Endothelial cell (in vitro differentiated cells): ENCODE measurements at regions not wholly inside any gene's neighbourhood (a gene's known extent, or its start where the extent isn't known, plus 50 kb on each side); places are given as distances from the start of the nearest gene placed in this dataset.

ENCODE experiments used
- DNase-seq: peaks from one replicate; pipeline ENCODE4 v3.0.0; 2021; ENCODE audit warnings: low spot score
- H3K27ac Mint-ChIP-seq: one replicate; pipeline ENCODE4 v1.8.0; 2021; ENCODE audit warnings: mixed read lengths, inconsistent platforms; ENCODE audit not compliant: unreplicated experiment
- H3K27me3 Mint-ChIP-seq: one replicate; pipeline ENCODE4 v1.8.0; 2021; ENCODE audit warnings: mild to moderate bottlenecking, moderate library complexity, mixed read lengths, inconsistent platforms; ENCODE audit not compliant: unreplicated experiment
- H3K36me3 Mint-ChIP-seq: one replicate; pipeline ENCODE4 v1.8.0; 2021; ENCODE audit warnings: mild to moderate bottlenecking, low read depth, mixed read lengths, inconsistent platforms; ENCODE audit not compliant: unreplicated experiment
- H3K4me1 Mint-ChIP-seq: one replicate; pipeline ENCODE4 v1.8.0; 2021; ENCODE audit warnings: mild to moderate bottlenecking, mixed read lengths, inconsistent platforms; ENCODE audit not compliant: unreplicated experiment
- H3K4me3 Mint-ChIP-seq: one replicate; pipeline ENCODE4 v1.8.0; 2021; ENCODE audit warnings: mild to moderate bottlenecking, mixed read lengths, inconsistent platforms; ENCODE audit not compliant: unreplicated experiment
- H3K9me3 Mint-ChIP-seq: one replicate; pipeline ENCODE4 v1.8.0; 2021; ENCODE audit warnings: mixed read lengths, inconsistent platforms; ENCODE audit not compliant: unreplicated experiment
- TF ChIP-seq, protein P1 (sequence below): fragments of 200-600 bp; sonication (generic); IDR thresholded peaks from one replicate; pipeline ENCODE4 v1.5.0; 2021; ENCODE audit warnings: antibody characterized with exemption; ENCODE audit not compliant: unreplicated experiment

DNA sequence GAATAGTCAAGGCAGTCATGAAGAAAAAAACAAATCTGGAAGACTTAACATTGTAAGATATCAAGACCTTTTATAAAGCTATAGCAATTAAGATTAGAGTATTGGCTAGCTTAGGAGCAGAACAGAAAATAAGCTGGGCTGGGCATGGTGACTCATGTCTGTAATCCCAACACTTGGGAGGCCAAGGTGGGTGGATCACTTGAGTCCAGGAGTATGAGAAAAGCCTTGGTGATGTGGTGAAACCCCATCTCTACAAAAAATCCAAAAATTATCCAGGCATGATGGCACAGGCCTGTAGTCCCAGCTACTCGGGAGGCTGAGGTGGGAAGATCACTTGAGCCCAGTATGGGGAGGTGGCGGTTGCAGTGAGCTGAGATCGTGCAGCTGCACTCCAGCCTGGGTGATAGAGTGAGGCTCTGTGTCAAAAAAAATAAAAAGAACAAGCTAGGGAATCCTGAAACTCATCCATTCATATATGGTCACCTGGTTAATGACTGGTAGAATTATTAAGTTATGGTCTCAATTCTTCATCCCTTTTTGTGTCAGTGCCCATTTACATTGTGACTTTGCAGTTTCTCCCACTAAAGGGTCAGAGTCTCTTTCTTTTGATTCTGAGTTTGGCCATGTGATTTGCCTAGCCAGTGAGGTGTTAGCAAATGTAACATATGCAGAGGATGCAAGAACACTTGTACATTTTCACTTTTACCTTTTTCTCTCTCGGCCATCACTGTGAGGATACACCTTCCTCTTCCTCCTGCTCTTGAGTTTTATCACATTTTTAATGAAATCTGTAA, 144.6 kb upstream of the SGCD start:
- Mint-ChIP-seq H3K27me3 (no peaks in the 10 kb centered on the region), H3K27ac (no peak overlapping the region), H3K9me3 (no peaks in the 10 kb centered on the region), H3K4me1 (no peaks in the 10 kb centered on the region), H3K4me3 (no peak overlapping the region), H3K36me3 (no peaks in the 10 kb centered on the region)
- TF ChIP-seq, protein P1, sequence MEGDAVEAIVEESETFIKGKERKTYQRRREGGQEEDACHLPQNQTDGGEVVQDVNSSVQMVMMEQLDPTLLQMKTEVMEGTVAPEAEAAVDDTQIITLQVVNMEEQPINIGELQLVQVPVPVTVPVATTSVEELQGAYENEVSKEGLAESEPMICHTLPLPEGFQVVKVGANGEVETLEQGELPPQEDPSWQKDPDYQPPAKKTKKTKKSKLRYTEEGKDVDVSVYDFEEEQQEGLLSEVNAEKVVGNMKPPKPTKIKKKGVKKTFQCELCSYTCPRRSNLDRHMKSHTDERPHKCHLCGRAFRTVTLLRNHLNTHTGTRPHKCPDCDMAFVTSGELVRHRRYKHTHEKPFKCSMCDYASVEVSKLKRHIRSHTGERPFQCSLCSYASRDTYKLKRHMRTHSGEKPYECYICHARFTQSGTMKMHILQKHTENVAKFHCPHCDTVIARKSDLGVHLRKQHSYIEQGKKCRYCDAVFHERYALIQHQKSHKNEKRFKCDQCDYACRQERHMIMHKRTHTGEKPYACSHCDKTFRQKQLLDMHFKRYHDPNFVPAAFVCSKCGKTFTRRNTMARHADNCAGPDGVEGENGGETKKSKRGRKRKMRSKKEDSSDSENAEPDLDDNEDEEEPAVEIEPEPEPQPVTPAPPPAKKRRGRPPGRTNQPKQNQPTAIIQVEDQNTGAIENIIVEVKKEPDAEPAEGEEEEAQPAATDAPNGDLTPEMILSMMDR, result no peak
- DNase-seq, result no peak

DNA sequence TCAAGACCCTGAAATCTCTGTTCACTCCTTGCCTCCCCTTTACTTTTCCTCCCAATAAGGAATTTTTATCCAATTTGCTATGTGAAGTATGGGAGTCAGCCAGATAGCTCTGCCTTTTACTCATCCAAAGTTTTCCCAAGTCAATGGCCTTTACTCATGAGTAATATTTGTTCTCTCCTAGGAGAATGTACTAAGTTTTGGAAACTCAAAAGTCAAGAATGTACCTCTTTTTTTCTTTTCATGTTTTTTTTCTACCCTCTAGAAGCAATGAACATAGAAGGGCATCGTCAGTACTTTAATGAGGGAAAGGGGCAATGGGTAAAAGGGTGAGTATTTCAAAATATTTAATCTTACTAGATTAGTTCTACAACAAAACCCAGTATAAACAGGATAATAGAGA, 140.2 kb upstream of the SGCD start:
- DNase-seq, result no peak
- H3K4me3 Mint-ChIP-seq, result no peak overlapping the region
- peaks cover 9% of the 10 kb centered on the region for H3K4me1 Mint-ChIP-seq
- TF ChIP-seq, protein P1, result no peak
- H3K27ac Mint-ChIP-seq, result no peak overlapping the region
- H3K9me3 Mint-ChIP-seq, result no peaks in the 10 kb centered on the region
- no peaks in the 10 kb centered on the region for H3K36me3 Mint-ChIP-seq
- H3K27me3 Mint-ChIP-seq, result no peaks in the 10 kb centered on the region

DNA sequence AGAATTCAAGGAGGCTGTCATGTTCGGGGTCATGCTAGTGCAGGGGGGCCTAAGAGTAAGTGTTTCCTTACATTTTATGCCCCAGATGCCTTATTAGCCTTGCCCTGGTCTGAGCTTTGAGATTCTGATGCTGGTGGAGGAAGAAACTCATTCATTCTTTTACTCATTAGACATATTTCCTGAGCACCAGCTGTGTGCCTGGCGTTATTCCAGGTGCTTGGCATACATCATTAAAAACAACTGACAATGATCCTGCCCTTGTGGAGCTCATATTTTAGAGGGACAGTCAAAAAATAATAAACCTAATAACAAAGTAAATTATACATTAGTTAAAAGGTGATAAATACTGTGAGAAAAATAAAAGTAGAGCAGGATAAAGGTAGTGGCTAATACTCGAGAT, 138.9 kb upstream of the SGCD start:
- no peaks in the 10 kb centered on the region for H3K27me3 Mint-ChIP-seq
- DNase-seq, result no peak
- no peaks in the 10 kb centered on the region for H3K9me3 Mint-ChIP-seq
- H3K27ac Mint-ChIP-seq, result no peak overlapping the region
- no peak overlapping the region for H3K4me3 Mint-ChIP-seq
- peaks cover 9% of the 10 kb centered on the region for H3K4me1 Mint-ChIP-seq
- no peaks in the 10 kb centered on the region for H3K36me3 Mint-ChIP-seq
- TF ChIP-seq, protein P1, result no peak

DNA sequence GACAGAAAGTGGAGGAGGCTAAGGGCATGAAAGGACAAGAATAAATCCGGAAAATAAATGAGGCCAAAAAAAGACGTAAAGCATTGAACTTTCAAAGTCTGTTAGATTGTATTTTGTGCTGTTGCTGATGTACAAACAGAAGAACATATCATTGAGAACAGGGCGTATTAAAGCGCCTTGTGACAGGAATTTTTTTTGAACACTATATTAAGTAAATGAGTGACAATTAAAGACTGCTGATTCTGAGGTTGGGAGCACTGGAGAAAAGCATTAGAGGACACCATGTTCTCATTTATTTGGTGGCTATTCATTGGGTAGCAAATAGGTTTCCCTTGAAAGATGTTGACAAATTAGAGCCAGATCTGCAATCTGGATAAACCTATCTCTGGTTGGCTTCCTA, 137.3 kb upstream of the SGCD start:
- H3K27me3 Mint-ChIP-seq, result no peaks in the 10 kb centered on the region
- no peak overlapping the region for H3K4me3 Mint-ChIP-seq
- no peaks in the 10 kb centered on the region for H3K36me3 Mint-ChIP-seq
- no peak for DNase-seq
- peaks cover 9% of the 10 kb centered on the region for H3K4me1 Mint-ChIP-seq
- TF ChIP-seq, protein P1, result no peak
- H3K9me3 Mint-ChIP-seq, result no peaks in the 10 kb centered on the region
- no peak overlapping the region for H3K27ac Mint-ChIP-seq

DNA sequence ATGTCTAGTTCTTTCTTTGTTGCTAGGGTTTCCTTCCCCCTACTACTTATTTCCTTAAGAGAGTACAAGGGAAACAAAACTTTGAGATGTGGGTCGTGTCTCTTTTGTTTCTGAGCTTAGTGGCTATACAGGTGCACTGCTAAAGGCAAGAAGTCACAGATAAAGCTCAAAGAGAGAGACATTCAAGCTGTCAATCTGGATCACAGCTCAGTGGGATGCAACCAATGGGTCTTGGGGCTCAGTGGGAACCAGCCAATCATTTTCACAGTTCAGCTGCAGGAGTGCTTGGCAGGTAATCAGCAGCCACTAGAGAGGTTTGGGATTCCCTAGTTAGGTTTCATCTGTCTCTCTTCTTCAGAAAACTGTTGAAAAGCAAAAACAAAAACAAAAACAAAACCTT, 135.4 kb upstream of the SGCD start:
- Mint-ChIP-seq H3K36me3 (no peaks in the 10 kb centered on the region), H3K27ac (no peak overlapping the region), H3K27me3 (no peaks in the 10 kb centered on the region), H3K4me3 (no peak overlapping the region), H3K4me1 (peaks cover 9% of the 10 kb centered on the region), H3K9me3 (no peaks in the 10 kb centered on the region)
- no peak for DNase-seq
- TF ChIP-seq, protein P1, result no peak
